Renal cortex interstitium (tissue), 11 donors: ENCODE measurements at regions not wholly inside any gene's neighbourhood (a gene's known extent, or its start where the extent isn't known, plus 50 kb on each side); places are given as distances from the start of the nearest gene placed in this dataset.
"Not testable (repeated sequence)": the region's sequence is repeated elsewhere in the genome, so short reads cannot be mapped to it uniquely, and the experiment has no call there.

Source experiments
- DNase-seq, 11 donors: peaks; one replicate each; pipeline ENCODE4 v3.0.0-alpha.2; 2013; ENCODE audit warnings: low read depth in 9 of 11, low spot score in 4 of 11; ENCODE audit errors: extremely low read depth in 1 of 11

- no peak for DNase-seq
These were observed 258.0 kb upstream of the API5 start for GRCh38 chr11:43053638-43054412.

GRCh38 chr11:43067681-43068080 is 244.1 kb upstream of the API5 start:
- DNase-seq: no peak

GRCh38 chr11:43071338-43071737 is 240.5 kb upstream of the API5 start:
- no peak for DNase-seq

- no peak for DNase-seq
These were observed 239.7 kb upstream of the API5 start for GRCh38 chr11:43072096-43072495.

GRCh38 chr11:43072911-43073310 is 238.9 kb upstream of the API5 start:
- DNase-seq: no peak

GRCh38 chr11:43074810-43075209 is 237.0 kb upstream of the API5 start:
- no peak for DNase-seq

GRCh38 chr11:43101113-43101512 is 210.7 kb upstream of the API5 start:
- no peak for DNase-seq

GRCh38 chr11:43116071-43116470 is 195.7 kb upstream of the API5 start:
- DNase-seq: no peak

- DNase-seq: no peak
These were observed 192.4 kb upstream of the API5 start for GRCh38 chr11:43119275-43119970.

- no peak for DNase-seq
These were observed 189.2 kb upstream of the API5 start for GRCh38 chr11:43122546-43122945.

- DNase-seq: no peak
These were observed 188.4 kb upstream of the API5 start for GRCh38 chr11:43123443-43123842.

- DNase-seq: peak in 10 of 11 donors; percentile 3 to 54 (median 27)
These were observed 187.4 kb upstream of the API5 start for GRCh38 chr11:43124272-43124935.

- no peak for DNase-seq
These were observed 182.5 kb upstream of the API5 start for GRCh38 chr11:43129329-43129728.

GRCh38 chr11:43130616-43131015 is 181.2 kb upstream of the API5 start:
- DNase-seq: peak; percentile 5 to 50 (median 40)

GRCh38 chr11:43135966-43136534 is 175.7 kb upstream of the API5 start:
- DNase-seq: no peak

GRCh38 chr11:43138621-43139140 is 173.1 kb upstream of the API5 start:
- DNase-seq: no peak

GRCh38 chr11:43145653-43146052 is 166.1 kb upstream of the API5 start:
- DNase-seq: no peak

- DNase-seq: no peak
These were observed 161.1 kb upstream of the API5 start for GRCh38 chr11:43150697-43151096.

- DNase-seq: no peak
These were observed 147.0 kb upstream of the API5 start for GRCh38 chr11:43164831-43165230.

GRCh38 chr11:43165393-43165792 is 146.4 kb upstream of the API5 start:
- DNase-seq: not testable (repeated sequence)
